HG03108 (cell line): ENCODE measurements at regions not wholly inside any gene's neighbourhood (a gene's known extent, or its start where the extent isn't known, plus 50 kb on each side); places are given as distances from the start of the nearest gene placed in this dataset.
"Not testable (repeated sequence)": the region's sequence is repeated elsewhere in the genome, so short reads cannot be mapped to it uniquely, and the experiment has no call there.

Experiments used
- ATAC-seq: cut with Tn5 transposase; IDR thresholded peaks from one replicate; pipeline ENCODE4 v1.9.1; 2021; ENCODE audit warnings: moderate library complexity; ENCODE audit not compliant: unreplicated experiment

DNA sequence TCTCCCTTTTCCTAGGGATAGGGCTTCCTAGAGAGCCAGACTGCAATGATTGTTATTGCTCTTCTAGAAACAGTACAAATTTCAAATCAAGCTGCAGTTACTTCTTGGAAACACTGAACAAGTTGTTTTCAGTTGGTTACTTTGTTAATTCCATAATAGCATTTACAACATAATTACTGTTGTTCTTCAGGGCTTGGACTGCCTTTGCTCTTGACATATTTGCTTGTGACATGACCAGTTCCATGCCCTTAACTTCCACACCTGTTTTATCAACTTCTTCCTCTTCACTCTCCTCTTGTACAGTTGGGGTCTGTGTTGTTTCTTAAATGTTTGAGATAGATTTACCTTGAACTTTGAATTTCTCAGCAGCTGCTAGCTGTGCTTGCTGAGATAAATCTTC is 104.4 kb downstream of the SEC23IP start:
- no peak for ATAC-seq

DNA sequence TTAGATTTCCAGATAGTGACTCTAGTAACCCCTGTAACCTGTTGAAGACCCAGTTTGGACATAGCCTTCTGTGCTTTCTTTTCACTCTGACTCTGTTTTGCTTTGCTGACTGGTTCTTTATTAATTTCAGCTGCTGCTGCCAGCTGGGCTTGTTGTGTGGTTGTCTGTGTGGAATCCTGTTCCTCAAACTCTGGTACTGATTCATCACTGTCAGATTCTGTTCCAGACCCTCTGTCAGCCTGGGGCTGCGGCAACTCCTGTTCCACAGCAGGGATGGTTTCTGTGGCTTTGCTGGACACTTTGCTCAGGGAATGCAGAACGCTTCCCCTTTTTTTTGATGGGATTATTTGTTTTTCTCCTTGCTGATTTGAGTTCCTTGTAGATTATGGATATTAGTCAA is 104.9 kb downstream of the SEC23IP start:
- no peak for ATAC-seq

GRCh38 chr10:120002785-120003184 is 110.3 kb downstream of the SEC23IP start:
- ATAC-seq = no peak

DNA sequence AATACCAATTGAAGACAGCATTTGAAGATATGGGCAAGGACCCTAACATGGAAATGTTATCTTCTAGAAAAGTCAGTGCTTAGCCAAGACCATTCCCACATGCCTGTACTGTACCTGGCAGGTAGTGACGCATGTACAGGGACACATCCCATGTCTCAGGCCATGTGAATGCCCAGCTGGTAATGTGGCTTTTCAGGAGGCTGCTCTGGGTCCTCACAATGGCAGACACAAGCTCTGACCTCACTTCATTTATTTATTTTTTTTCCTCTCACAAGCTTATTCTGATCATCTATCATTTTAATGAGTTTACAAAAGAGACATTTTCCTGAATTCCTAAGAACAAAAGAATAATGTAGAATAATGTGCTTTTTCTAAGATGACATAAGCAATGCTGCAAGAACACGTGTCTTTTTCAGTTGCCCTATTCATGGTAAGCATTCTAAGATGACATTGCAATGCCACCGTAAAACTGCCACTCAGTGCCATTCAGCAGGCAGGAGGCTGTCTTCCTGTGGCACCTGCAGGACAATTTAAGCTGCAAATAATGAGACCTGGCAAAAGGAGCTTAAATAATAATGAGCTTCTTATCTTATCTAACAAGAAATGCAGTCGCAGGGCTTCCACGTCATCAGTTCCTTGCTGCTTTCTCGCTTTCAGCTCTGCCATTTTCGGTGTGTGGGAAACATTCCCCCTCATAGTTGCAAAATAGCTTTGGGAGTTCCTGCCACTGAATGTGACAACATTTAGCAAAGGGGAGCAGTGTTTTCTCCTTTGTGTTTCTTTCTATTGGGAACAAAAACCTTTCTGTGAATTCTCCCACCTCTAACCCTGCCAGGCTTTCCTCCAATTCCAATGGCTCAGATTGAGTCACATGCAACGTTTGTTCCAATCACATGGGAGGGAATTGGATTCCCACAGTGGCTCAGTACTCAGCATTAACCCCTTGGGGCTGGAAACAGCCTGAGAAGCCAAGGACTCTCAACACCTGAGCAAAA is 113.0 kb downstream of the SEC23IP start:
- no peak for ATAC-seq

DNA sequence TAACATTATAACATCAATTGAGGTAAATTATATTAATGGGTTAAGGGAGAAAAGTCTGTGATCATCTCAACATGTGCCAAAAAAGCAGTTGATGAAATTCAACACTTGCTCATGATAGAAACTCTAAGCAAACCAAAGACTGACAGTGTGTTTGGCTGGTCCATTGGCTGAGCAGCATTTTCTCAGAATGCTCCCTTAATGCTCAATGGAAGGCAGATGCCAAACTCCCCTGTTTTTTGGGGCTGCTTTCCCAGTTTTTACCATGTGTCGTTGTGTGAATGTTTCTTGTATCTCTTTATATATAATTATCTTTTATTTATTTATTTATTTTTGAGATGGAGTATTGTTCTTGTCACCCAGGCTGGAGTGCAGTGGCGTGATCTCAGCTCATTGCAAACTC is 114.7 kb downstream of the SEC23IP start:
- no peak for ATAC-seq

GRCh38 chr10:120011359-120012130 is 119.0 kb downstream of the SEC23IP start:
- no peak for ATAC-seq

GRCh38 chr10:120012131-120012400 is 119.5 kb downstream of the SEC23IP start:
- no peak for ATAC-seq

- ATAC-seq = no peak
Observed at GRCh38 chr10:120012566-120012965, 120.0 kb downstream of the SEC23IP start.

GRCh38 chr10:120014031-120014430 is 121.5 kb downstream of the SEC23IP start:
- ATAC-seq = no peak

- ATAC-seq = no peak
Observed at GRCh38 chr10:120015064-120015463, 122.5 kb downstream of the SEC23IP start.

DNA sequence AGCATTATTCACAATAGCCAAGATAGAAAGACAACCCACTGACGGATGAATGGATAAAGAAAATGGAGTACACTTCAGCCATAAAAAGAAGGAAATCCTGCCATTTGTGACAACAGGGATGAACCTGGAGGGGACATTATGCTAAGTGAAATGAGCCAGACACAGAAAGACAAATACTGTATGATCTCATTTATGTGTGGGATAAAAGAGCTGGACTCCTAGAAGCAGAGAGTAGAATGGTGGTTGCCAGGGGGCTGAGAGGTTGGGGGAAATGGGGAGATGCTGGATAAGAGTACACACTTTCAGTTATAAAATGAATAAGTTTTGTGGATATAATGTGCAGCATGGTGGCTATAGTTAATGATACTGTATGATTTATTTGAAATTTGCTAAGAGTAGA is 124.4 kb downstream of the SEC23IP start:
- ATAC-seq = no peak

DNA sequence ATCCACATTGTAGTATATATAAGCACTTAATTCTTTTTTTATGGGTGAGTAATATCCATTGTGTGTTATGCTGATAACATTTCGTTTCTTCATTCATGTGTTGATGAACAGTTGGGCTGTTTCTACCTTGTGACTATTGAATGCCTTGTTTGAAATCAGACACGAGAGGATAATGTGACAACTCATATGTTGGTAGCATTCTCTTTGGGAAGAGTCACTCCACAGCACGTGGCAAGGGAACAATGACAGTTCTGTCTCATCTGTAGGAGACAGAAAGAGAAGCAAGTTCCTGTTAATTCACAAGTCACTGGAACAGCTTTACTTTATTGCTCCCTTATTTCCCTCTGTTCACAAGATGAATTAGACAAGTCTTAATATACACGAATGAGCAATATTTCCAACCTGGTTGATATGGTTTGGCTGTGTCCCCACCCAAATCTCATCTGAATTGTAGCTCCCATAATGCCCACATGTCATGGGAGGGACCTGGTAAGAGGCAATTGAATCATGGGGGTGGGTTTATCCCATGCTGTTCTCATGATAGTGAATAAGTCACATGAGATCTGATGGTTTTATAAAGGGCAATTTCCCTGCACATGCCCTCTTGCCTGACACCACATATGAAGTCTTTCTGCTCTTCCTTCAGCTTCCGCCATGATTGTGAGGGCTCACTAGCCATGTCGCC is 125.3 kb downstream of the SEC23IP start:
- ATAC-seq = no peak

- no peak for ATAC-seq
Observed at GRCh38 chr10:120018695-120019094, 126.2 kb downstream of the SEC23IP start.

DNA sequence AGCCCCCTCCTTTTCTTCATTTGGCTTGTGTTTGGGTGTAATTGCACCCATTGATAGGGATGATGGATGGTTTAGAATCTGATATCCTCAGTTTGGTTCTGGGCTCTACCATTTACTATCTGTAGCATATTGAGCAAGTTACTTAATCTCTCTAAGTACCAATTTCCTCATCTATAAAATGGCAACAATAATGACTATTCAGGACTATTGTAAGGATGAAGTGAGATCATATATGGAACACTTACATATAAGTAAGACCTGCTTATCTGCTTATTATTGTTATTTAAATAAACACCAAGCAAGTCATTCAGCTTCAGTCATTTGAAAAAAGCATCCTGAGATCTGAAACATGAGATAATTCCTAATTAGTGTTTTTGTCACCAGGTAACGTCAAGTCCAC is 127.0 kb downstream of the SEC23IP start:
- no peak for ATAC-seq

DNA sequence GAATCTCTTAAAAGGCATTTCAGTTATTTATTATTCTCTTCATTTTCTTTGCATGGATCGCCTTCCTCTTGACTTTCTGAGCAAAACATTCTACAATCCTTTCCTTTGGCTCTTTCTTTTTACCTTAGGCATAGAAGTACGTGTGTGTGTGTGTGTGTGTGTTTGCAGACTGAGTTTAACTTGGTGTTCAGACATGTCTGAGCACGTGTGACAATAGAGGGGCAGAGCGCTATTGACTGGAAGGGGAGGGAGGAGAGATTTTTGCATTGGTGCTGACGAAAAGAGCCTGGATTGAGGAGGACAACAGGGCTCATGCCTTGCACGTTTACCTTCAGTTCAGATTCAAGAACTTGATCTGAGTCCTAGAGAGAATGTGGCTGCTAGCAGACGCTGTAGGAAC is 129.8 kb downstream of the SEC23IP start:
- ATAC-seq = no peak

DNA sequence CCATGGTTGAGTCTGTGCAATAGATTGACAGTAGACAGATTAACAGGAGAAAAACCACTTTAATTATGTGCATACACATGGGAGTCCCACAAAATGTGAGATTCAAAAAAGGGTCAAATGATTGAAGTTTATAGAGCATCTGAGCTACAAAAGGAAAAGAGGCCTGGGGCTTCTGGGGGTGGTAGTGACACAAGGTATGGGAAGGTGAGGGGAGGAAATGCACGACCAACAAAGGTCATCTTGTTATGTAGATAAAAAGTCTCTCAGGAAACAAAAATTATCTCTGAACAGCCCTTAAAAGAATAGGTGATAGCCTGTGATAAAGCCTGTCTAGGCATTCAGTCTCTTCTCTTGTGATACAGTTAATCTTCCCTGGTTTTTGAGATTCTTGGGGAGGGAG is 141.7 kb downstream of the SEC23IP start:
- no peak for ATAC-seq

DNA sequence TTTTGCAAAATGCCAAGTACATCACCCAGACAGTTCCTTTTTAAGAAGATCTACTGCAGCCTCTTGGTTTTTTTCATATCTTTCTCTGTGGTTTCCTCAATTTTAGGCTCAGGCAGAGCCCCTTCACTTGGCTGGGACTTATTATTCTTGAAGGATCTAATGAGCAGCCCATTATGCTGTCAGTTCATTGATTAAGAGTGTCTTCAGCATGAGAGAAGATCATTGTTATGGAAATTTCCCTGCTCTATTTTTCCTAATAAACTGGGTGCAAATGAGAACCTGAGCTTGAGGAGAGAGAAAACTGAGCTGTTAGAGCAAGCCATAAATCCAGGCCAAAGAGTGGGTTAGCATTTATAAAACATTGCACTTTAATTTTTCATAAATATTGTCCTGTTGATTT is 146.5 kb downstream of the SEC23IP start:
- no peak for ATAC-seq

- no peak for ATAC-seq
Observed at GRCh38 chr10:120039826-120040225, 147.3 kb downstream of the SEC23IP start.

DNA sequence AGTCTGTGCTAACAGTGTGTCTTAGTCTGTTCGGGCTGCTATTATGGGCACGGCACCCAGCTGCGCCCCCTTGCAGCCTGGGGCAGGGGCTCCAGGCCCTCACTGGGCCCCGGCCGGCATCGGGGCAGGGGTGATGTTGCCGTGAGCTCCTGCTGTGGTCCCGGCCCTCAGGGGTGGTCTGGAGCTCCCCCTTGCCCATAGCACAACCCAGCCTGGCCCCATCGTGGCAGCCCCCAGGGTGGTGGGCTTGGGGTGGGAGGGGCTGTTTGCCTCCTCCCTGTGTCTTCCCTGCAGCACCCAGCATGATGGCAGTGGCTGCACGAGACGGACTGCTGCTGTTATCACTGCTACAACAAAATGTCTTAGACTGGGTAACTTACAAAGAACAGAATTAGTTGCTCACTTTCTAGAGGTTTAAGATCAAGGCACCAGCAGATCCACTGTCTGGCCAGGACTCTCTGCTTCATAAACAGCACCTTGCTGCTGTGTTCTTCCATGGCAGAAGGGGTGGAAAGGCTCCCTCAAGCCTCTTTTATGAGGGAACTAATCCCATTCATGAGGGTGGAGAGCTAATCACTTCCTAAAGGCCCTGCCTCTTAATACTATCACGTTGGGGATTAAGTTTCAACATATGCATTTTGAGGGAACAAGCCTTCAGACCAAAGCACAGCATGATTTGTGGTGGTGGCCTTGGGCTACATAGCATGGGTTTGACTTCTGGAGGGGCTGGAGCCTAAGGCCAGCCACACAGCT is 149.5 kb downstream of the SEC23IP start:
- no peak for ATAC-seq

GRCh38 chr10:120042705-120043104 is 150.2 kb downstream of the SEC23IP start:
- no peak for ATAC-seq

DNA sequence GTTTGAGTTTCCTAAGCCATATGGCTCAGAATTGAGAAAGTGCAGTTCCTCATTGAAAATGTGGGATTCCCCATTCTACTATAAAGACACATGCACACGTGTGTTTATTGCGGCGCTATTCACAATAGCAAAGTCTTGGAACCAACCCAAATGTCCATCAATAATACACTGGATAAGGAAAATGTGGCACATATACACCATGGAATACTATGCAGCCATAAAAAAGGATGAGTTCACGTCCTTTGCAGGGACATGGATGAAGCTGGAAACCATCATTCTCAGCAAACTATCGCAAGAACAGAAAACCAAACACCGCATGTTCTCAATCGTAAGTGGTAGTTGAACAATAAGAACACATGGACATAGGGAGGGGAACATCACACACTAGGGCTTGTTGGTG is 154.8 kb downstream of the SEC23IP start:
- ATAC-seq = not testable (repeated sequence)
